Psoas muscle (tissue), 7 donors: ENCODE measurements at regions not wholly inside any gene's neighbourhood (a gene's known extent, or its start where the extent isn't known, plus 50 kb on each side); places are given as distances from the start of the nearest gene placed in this dataset.
"Not testable (repeated sequence)": the region's sequence is repeated elsewhere in the genome, so short reads cannot be mapped to it uniquely, and the experiment has no call there.

Experiments
- ATAC-seq, 4 donors: fragments of 200-7000 bp; cut with Tn5 transposase; one replicate each; pipeline ENCODE4 v1.9.1; 2020; ENCODE audit warnings: moderate library complexity in 3 of 4, mild to moderate bottlenecking in 2 of 4
- DNase-seq, 2 donors: peaks; one replicate each; pipeline ENCODE4 v3.0.0-alpha.2; 2020
- H3K27ac ChIP-seq: fragments of 200-600 bp; one replicate; pipeline ENCODE4 v1.8.0; 2022
- H3K27me3 ChIP-seq, 3 donors: fragments of 200-600 bp in 1 of 3; one replicate each; pipeline versions ENCODE4 v1.6.1 to v1.8.0; 2013 to 2022; ENCODE audit warnings: low read length in 2 of 3, mild to moderate bottlenecking in 2 of 3, moderate library complexity in 1 of 3; ENCODE audit not compliant: insufficient read depth in 3 of 3
- H3K36me3 ChIP-seq, 2 donors: fragments of 200-600 bp in 1 of 2; one replicate each; pipeline versions ENCODE4 v1.6.1 to v1.8.0; 2013 to 2022; ENCODE audit warnings: low read depth in 1 of 2, mild to moderate bottlenecking in 1 of 2, moderate library complexity in 1 of 2; ENCODE audit not compliant: insufficient read depth in 1 of 2
- H3K4me1 ChIP-seq: fragments of 200-600 bp; one replicate; pipeline ENCODE4 v1.8.0; 2022
- H3K4me3 ChIP-seq: fragments of 200-600 bp; one replicate; pipeline ENCODE4 v1.8.0; 2022; ENCODE audit warnings: mild to moderate bottlenecking
- H3K9me3 ChIP-seq: fragments of 200-600 bp; one replicate; pipeline ENCODE4 v1.8.0; 2022
- CTCF ChIP-seq: fragments of 200-600 bp; IDR thresholded peaks from one replicate; pipeline ENCODE4 v1.8.0; 2022; ENCODE audit warnings: antibody characterized with exemption
- WGBS, 3 donors: extraction: QIAGEN DNeasy Blood & Tissue Kit; methylation state at CpG; one replicate each; pipeline versions ENCODE4 v1.1.6 to v1.1.7; 2013; 5-methylcytosine and 5-hydroxymethylcytosine counted together
- intact Hi-C, 2 donors: fragments of 100-400 bp; cut with DNase I; formaldehyde crosslinking; loops; one replicate each; pipeline versions ENCODE4 v1.11.0 to v1.14.2; 2022
- donor health status: healthy with polysubstance abuse.
- donor health status: DM: no; HTN: no; CAD: no; lungs with moderate emphysema.
- donor health status: Bipolar disorder and iron deficiency.
- donor health status: healthy.
- donor health status: DM: yes; HTN: yes; CAD: no.
- donor health status: DM: no; HTN: no; CAD: no.
- donor health status: DM: yes; HTN: yes; CAD: no.

- DNase-seq (no peak), ATAC-seq (no peak)
- no peaks in the 10 kb centered on the region for H3K27me3 ChIP-seq
- no peaks in the 10 kb centered on the region for H3K36me3 ChIP-seq
- WGBS, 3 donors = 31 to 54% (median 43%) methylated on average over 3 of the region's 3 CpGs
- no peak overlapping the region for H3K27ac ChIP-seq
- intact Hi-C loops = no loop called here
- H3K9me3 ChIP-seq = no peaks in the 10 kb centered on the region
- TF ChIP-seq CTCF = no peak
- no peaks in the 10 kb centered on the region for H3K4me1 ChIP-seq
- H3K4me3 ChIP-seq = no peak overlapping the region
Observed at GRCh38 chr4:114323841-114324240, 274.8 kb upstream of the UGT8 start.

DNA sequence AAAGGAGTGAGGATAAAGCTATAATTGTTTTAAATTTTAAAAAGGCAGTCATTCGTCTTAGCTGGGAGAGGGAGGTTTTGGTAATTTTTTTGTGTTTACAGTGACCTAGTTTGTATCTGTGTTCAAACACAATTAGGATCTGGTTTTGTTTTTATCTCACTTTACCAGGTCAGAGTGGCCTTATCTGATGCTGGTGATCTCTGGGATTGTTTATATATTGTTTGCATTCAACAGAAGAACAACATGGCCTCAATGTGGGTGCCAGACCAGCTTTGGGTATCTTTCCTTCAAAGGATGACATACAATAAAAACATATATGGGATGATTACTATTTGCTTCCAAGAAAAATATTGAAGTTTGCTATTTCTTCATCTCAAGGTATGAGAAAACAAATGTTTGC lies 272.2 kb upstream of the UGT8 start:
- ATAC-seq (no peak), DNase-seq (no peak)
- WGBS, 3 donors = 61 to 75% (median 75%) methylated on average over 1 of the region's 1 CpG
- Histone ChIP-seq H3K36me3 (no peaks in the 10 kb centered on the region), H3K27me3 (no peaks in the 10 kb centered on the region), H3K4me3 (no peak overlapping the region), H3K9me3 (no peaks in the 10 kb centered on the region), H3K27ac (no peak overlapping the region), H3K4me1 (no peaks in the 10 kb centered on the region)
- intact Hi-C loops = no loop called here
- TF ChIP-seq CTCF = no peak

GRCh38 chr4:114332119-114332518 lies 266.5 kb upstream of the UGT8 start:
- Histone ChIP-seq H3K27ac (no peak overlapping the region), H3K27me3 (no peaks in the 10 kb centered on the region), H3K4me1 (no peaks in the 10 kb centered on the region), H3K36me3 (no peaks in the 10 kb centered on the region), H3K4me3 (no peak overlapping the region), H3K9me3 (no peaks in the 10 kb centered on the region)
- ATAC-seq (no peak), DNase-seq (no peak)
- WGBS, 3 donors = 94 to 100% (median 97%) methylated on average over 1 of the region's 1 CpG
- intact Hi-C loops = no loop called here
- TF ChIP-seq CTCF = no peak

DNA sequence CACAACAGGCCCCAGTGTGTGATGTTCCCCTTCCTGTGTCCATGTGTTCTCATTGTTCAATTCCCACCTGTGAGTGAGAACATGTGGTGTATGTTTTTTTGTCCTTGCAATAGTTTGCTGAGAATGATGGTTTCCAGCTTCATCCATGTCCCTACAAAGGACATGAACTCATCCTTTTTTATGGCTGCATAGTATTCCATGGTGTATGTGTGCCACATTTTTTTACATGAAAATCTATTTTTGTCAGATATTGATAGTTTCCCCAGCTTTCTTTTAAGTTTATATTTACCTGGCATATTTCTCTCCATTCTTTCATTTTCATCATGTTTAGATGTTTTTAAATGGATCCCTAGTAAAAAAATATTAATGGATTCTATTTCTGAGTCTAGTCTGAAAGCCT lies 264.2 kb upstream of the UGT8 start:
- H3K9me3 ChIP-seq, DNase-seq, H3K27me3 ChIP-seq, H3K27ac ChIP-seq, H3K4me1 ChIP-seq, H3K36me3 ChIP-seq, intact Hi-C loops, H3K4me3 ChIP-seq, ATAC-seq: not testable (repeated sequence)

- ATAC-seq = no peak
- Histone ChIP-seq H3K27ac (no peak overlapping the region), H3K36me3 (no peaks in the 10 kb centered on the region), H3K4me1 (no peaks in the 10 kb centered on the region), H3K4me3 (no peak overlapping the region), H3K9me3 (no peaks in the 10 kb centered on the region), H3K27me3 (no peaks in the 10 kb centered on the region)
- WGBS, 3 donors = 20 to 29% (median 22%) methylated on average over 2 of the region's 2 CpGs
- intact Hi-C loops = no loop called here
- no peak for TF ChIP-seq CTCF
- DNase-seq = no peak
Observed at GRCh38 chr4:114334884-114335330, 263.7 kb upstream of the UGT8 start.
